ES-I3 (cell line): ENCODE measurements at regions not wholly inside any gene's neighbourhood (a gene's known extent, or its start where the extent isn't known, plus 50 kb on each side); places are given as distances from the start of the nearest gene placed in this dataset.

Source experiments
- H3K36me3 ChIP-seq: 2 replicates; pipeline ENCODE4 v1.6.1; 2013; ENCODE audit warnings: mild to moderate bottlenecking, low read length, control low read depth, moderate library complexity; ENCODE audit not compliant: insufficient read depth
- H3K4me1 ChIP-seq: 2 replicates; pipeline ENCODE4 v1.6.1; 2013; ENCODE audit warnings: mild to moderate bottlenecking, control low read depth, low read length; ENCODE audit not compliant: insufficient read depth
- H3K9ac ChIP-seq: 2 replicates; pipeline ENCODE4 v1.6.1; 2013; ENCODE audit warnings: low read depth, mild to moderate bottlenecking, low read length, moderate library complexity
- H3K9me3 ChIP-seq: 2 replicates; pipeline ENCODE4 v1.6.1; 2013; ENCODE audit warnings: mild to moderate bottlenecking, low read length, moderate library complexity; ENCODE audit not compliant: control insufficient read depth, insufficient read depth

- Histone ChIP-seq H3K4me1 (peaks cover 12% of the 10 kb centered on the region), H3K9me3 (peaks cover 6% of the 10 kb centered on the region), H3K36me3 (0 out of 2 replicates have a peak, but pooled peaks cover 4% of the 10 kb centered on the region), H3K9ac (no peak overlapping the region)
These were observed 67.2 kb upstream of the CIBAR2 start for GRCh38 chr16:85179344-85180046.

- Histone ChIP-seq H3K9me3 (peaks cover 6% of the 10 kb centered on the region), H3K4me1 (peaks cover 4% of the 10 kb centered on the region), H3K9ac (no peak overlapping the region), H3K36me3 (0 out of 2 replicates have a peak, but pooled peaks cover 5% of the 10 kb centered on the region)
These were observed 68.0 kb upstream of the CIBAR2 start for GRCh38 chr16:85180047-85180826.

DNA sequence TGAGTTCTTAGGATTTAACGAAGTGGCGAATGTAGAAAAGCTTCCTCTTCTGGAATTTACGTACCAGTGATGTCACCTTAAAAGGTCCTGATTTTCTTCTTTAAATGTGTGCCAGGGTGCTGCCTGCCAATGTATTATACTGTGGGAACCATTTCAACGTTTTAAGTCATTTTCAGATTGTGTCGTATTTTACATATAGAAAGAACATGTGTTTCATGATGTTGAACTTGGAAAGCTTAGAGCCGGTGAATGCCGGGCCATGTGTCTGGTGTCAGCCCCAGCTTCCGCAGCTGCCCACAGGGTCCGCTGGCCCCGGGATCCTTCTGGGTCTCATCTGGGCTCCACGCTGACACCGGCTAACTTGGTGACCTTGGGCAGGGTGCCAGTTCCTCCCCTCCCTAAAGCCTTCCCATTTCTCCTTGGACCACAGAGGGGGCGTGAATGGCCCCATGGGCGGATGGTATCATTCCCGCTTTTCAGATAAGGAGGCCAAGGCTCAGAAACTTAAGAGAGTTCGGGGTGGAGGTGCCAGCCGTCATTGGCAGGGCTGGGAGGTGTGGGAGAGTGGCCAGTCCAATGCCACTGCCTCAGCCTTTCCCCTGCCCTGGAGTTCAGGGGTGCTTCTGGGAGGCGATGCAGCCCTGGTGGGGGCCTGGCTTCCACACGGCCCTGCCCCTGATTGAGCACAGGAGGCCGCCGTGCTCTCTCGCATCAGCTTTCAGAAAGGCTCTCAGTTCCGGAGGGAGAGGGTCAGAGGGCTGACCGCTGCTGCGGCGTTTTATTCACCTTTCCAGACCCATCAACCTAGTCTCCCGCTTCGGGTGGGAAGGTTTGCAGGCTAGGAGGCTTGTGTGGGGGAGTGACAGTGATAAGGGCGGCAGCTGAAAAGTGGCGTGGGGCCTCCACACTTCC lies 68.8 kb upstream of the CIBAR2 start:
- 0 out of 2 replicates have a peak, but pooled peaks cover 6% of the 10 kb centered on the region for H3K36me3 ChIP-seq
- H3K9ac ChIP-seq: no peak overlapping the region
- peaks cover 3% of the 10 kb centered on the region; the same call in 1 of the 2 replicates for H3K4me1 ChIP-seq
- H3K9me3 ChIP-seq: peaks cover 6% of the 10 kb centered on the region

GRCh38 chr16:85181739-85182129 lies 69.5 kb upstream of the CIBAR2 start:
- Histone ChIP-seq H3K9ac (no peak overlapping the region), H3K4me1 (peaks cover 2% of the 10 kb centered on the region), H3K36me3 (0 out of 2 replicates have a peak, but pooled peaks cover 6% of the 10 kb centered on the region), H3K9me3 (peaks cover 6% of the 10 kb centered on the region)

GRCh38 chr16:85182286-85182685 lies 70.0 kb upstream of the CIBAR2 start:
- Histone ChIP-seq H3K9me3 (peaks cover 6% of the 10 kb centered on the region), H3K4me1 (no peaks in the 10 kb centered on the region; the same call in 1 of the 2 replicates), H3K9ac (no peak overlapping the region), H3K36me3 (0 out of 2 replicates have a peak, but pooled peaks cover 6% of the 10 kb centered on the region)

DNA sequence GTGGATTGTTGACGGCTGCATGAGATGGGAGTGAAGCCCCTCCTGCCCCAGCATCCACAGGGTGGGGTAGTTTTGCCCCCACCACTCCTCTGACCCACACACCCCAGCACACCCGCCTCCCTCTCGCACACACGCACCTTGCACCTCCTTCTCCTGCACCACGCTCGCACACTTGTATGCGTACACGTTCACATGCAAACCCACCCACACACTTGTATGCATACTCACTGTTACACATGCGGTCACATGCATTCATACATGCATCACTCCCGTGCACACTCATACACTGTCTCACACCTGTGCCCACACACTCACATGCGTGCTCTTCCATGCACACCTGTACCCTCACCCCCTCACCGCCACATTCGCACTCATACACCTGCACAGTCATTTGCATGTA lies 70.5 kb upstream of the CIBAR2 start:
- Histone ChIP-seq H3K9me3 (peaks cover 6% of the 10 kb centered on the region), H3K36me3 (0 out of 2 replicates have a peak, but pooled peaks cover 6% of the 10 kb centered on the region), H3K4me1 (no peaks in the 10 kb centered on the region; the same call in 1 of the 2 replicates), H3K9ac (no peak overlapping the region)

- H3K36me3 ChIP-seq: 0 out of 2 replicates have a peak, but pooled peaks cover 6% of the 10 kb centered on the region
- peaks cover 6% of the 10 kb centered on the region for H3K9me3 ChIP-seq
- no peak overlapping the region for H3K9ac ChIP-seq
These were observed 71.3 kb upstream of the CIBAR2 start for GRCh38 chr16:85183564-85183963.

DNA sequence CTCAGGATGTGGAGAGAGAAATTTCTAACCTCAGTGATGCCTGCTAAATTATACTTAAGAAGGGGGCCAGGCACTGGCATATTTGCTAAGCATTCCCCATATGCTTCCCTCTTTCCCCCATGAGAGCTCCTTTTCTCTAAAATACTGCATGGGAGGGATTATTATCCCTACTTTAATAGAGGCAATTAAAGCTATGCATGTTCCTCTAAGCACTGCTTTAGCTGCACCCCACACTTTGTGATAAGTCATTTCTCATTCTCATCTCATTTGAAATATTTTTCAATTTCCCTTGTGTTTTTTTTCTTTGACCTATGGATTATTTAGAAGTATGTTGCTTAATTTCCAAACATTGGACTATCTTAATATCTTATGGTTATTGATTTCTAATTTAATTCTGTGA lies 72.1 kb upstream of the CIBAR2 start:
- no peak overlapping the region for H3K9ac ChIP-seq
- peaks cover 6% of the 10 kb centered on the region for H3K9me3 ChIP-seq
- H3K36me3 ChIP-seq: 0 out of 2 replicates have a peak, but pooled peaks cover 6% of the 10 kb centered on the region
- H3K4me1 ChIP-seq: no peaks in the 10 kb centered on the region; the same call in 1 of the 2 replicates

More at GRCh38 chr16:85183564-85183963, 71.3 kb upstream of the CIBAR2 start:
- H3K4me1 ChIP-seq: no peaks in the 10 kb centered on the region; the same call in 1 of the 2 replicates

GRCh38 chr16:85185303-85186100 lies 73.2 kb upstream of the CIBAR2 start:
- Histone ChIP-seq H3K36me3 (0 out of 2 replicates have a peak, but pooled peaks cover 6% of the 10 kb centered on the region), H3K9me3 (peaks cover 6% of the 10 kb centered on the region), H3K9ac (no peak overlapping the region), H3K4me1 (no peaks in the 10 kb centered on the region; the same call in 1 of the 2 replicates)

DNA sequence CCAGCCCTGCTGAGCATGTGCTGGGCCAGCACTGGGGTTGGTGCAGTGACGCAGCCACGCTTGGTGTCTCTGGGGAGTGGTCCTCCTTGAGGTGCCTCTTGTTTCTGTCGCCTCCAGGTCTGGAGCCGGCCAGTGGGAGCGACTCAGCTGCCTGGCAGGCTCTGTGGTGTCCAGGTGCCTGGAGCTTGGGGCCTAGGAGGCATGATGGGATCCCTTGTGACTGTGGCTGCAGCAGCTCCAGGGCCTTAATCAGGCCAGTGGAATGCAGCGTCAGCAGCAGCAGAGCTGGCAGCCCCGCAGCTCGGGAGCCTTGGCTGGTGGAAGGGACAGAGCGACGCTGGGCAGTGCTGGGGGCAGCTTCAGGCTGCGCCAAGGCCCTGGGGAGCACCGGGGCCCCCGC lies 74.7 kb upstream of the CIBAR2 start:
- Histone ChIP-seq H3K4me1 (no peaks in the 10 kb centered on the region; the same call in 1 of the 2 replicates), H3K36me3 (0 out of 2 replicates have a peak, but pooled peaks cover 6% of the 10 kb centered on the region), H3K9ac (no peak overlapping the region), H3K9me3 (peaks cover 6% of the 10 kb centered on the region)

- Histone ChIP-seq H3K9ac (no peak overlapping the region), H3K4me1 (no peaks in the 10 kb centered on the region; the same call in 1 of the 2 replicates), H3K36me3 (0 out of 2 replicates have a peak, but pooled peaks cover 6% of the 10 kb centered on the region), H3K9me3 (peaks cover 6% of the 10 kb centered on the region)
These were observed 75.2 kb upstream of the CIBAR2 start for GRCh38 chr16:85187447-85187846.

- Histone ChIP-seq H3K9ac (no peak overlapping the region), H3K9me3 (peaks cover 6% of the 10 kb centered on the region), H3K36me3 (0 out of 2 replicates have a peak, but pooled peaks cover 6% of the 10 kb centered on the region), H3K4me1 (no peaks in the 10 kb centered on the region; the same call in 1 of the 2 replicates)
These were observed 75.6 kb upstream of the CIBAR2 start for GRCh38 chr16:85187886-85188285.
